Nephron (organoid): ENCODE measurements at regions not wholly inside any gene's neighbourhood (a gene's known extent, or its start where the extent isn't known, plus 50 kb on each side); places are given as distances from the start of the nearest gene placed in this dataset.

ENCODE experiments used
- H3K27ac Mint-ChIP-seq, 3 experiments: 2 replicates each; pipeline ENCODE4 v1.8.0; 2020; ENCODE audit warnings: mixed read lengths in 3 of 3, mild to moderate bottlenecking in 2 of 3, moderate library complexity in 1 of 3
- H3K27me3 Mint-ChIP-seq: 2 replicates; pipeline ENCODE4 v1.8.0; 2021; ENCODE audit warnings: low read depth, mild to moderate bottlenecking, moderate library complexity, mixed read lengths
- H3K36me3 Mint-ChIP-seq: 2 replicates; pipeline ENCODE4 v1.8.0; 2020; ENCODE audit warnings: low read depth, mixed read lengths
- H3K4me1 Mint-ChIP-seq: 2 replicates; pipeline ENCODE4 v1.8.0; 2020; ENCODE audit warnings: mixed read lengths
- H3K4me3 Mint-ChIP-seq, 3 experiments: 2 replicates each; pipeline ENCODE4 v1.8.0; 2020; ENCODE audit warnings: mild to moderate bottlenecking in 3 of 3, mixed read lengths in 3 of 3, moderate library complexity in 2 of 3
- H3K9me3 Mint-ChIP-seq: 2 replicates; pipeline ENCODE4 v1.8.0; 2020; ENCODE audit warnings: mixed read lengths
- CTCF ChIP-seq, 3 experiments: fragments of 200-600 bp; sonication (generic); IDR thresholded peaks; one replicate each; pipeline ENCODE4 v1.5.0; 2021; ENCODE audit warnings: antibody characterized with exemption in 3 of 3; ENCODE audit not compliant: unreplicated experiment in 3 of 3

GRCh38 chr10:18968159-18968558, 80.4 kb upstream of the MALRD1 start:
- H3K27ac Mint-ChIP-seq = no peak overlapping the region
- no peak for TF ChIP-seq CTCF (IDR thresholded peaks at IDR 0.05; ENCODE audit: unreplicated experiment in 3 of 3)
- peaks cover 25% of the 10 kb centered on the region for H3K9me3 Mint-ChIP-seq
- no peaks in the 10 kb centered on the region for H3K4me1 Mint-ChIP-seq
- H3K27me3 Mint-ChIP-seq = no peaks in the 10 kb centered on the region
- no peak overlapping the region for H3K4me3 Mint-ChIP-seq
- no peaks in the 10 kb centered on the region for H3K36me3 Mint-ChIP-seq

GRCh38 chr10:18976696-18977251, 71.8 kb upstream of the MALRD1 start:
- no peak overlapping the region for H3K4me3 Mint-ChIP-seq
- no peak for TF ChIP-seq CTCF (IDR thresholded peaks at IDR 0.05; ENCODE audit: unreplicated experiment in 3 of 3)
- no peaks in the 10 kb centered on the region for H3K4me1 Mint-ChIP-seq
- H3K9me3 Mint-ChIP-seq = peaks cover 13% of the 10 kb centered on the region
- H3K36me3 Mint-ChIP-seq = no peaks in the 10 kb centered on the region
- no peaks in the 10 kb centered on the region for H3K27me3 Mint-ChIP-seq
- no peak overlapping the region for H3K27ac Mint-ChIP-seq

- Mint-ChIP-seq H3K4me3 (no peak overlapping the region), H3K27ac (no peak overlapping the region), H3K4me1 (no peaks in the 10 kb centered on the region), H3K27me3 (no peaks in the 10 kb centered on the region), H3K36me3 (no peaks in the 10 kb centered on the region), H3K9me3 (no peaks in the 10 kb centered on the region)
- no peak for TF ChIP-seq CTCF (IDR thresholded peaks at IDR 0.05; ENCODE audit: unreplicated experiment in 3 of 3)
Observed at GRCh38 chr10:18980089-18980629, 68.4 kb upstream of the MALRD1 start.

GRCh38 chr10:18984531-18984930, 64.1 kb upstream of the MALRD1 start:
- Mint-ChIP-seq H3K4me3 (no peak overlapping the region), H3K9me3 (peaks cover 14% of the 10 kb centered on the region), H3K27me3 (no peaks in the 10 kb centered on the region), H3K4me1 (no peaks in the 10 kb centered on the region), H3K27ac (peak overlapping the region in 1 of 3 experiments; percentile 8), H3K36me3 (no peaks in the 10 kb centered on the region)
- no peak for TF ChIP-seq CTCF (IDR thresholded peaks at IDR 0.05; ENCODE audit: unreplicated experiment in 3 of 3)

- Mint-ChIP-seq H3K4me3 (no peak overlapping the region), H3K9me3 (peaks cover 26% of the 10 kb centered on the region), H3K27ac (no peak overlapping the region), H3K4me1 (no peaks in the 10 kb centered on the region), H3K36me3 (no peaks in the 10 kb centered on the region), H3K27me3 (no peaks in the 10 kb centered on the region)
- no peak for TF ChIP-seq CTCF (IDR thresholded peaks at IDR 0.05; ENCODE audit: unreplicated experiment in 3 of 3)
Observed at GRCh38 chr10:18988338-18988737, 60.3 kb upstream of the MALRD1 start.
